ENCODE measurements at regions not wholly inside any gene's neighbourhood (a gene's known extent, or its start where the extent isn't known, plus 50 kb on each side); places are given as distances from the start of the nearest gene placed in this dataset.

DNA sequence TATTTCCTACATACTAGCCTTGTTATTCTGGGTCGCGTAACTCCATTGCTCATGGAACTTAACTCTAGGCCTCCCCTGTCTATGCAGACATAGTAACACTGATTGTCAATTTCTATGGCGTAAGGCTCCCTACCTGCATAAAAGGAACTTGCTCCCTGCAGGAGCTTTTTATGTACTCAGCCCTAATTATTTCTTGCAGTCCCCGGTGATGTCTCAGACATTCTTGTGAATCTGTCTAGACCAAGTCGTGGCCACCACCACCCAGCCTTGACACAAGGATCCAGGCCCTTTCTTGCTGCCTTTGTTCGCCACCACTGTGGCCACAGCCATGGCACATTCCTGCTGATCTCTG is 189.5 kb upstream of the CTAGE1 start:
- ATAC-seq (replicated peaks) (no peak), DNase-seq (no peak)
- H3K36me3 Mint-ChIP-seq (ENCODE audit: insufficient read depth), result no peaks in the 10 kb centered on the region
- no peaks in the 10 kb centered on the region for H3K4me1 Mint-ChIP-seq (ENCODE audit: low read depth in 2 of 2)
- H3K9me3 Mint-ChIP-seq, result no peaks in the 10 kb centered on the region
- no peak overlapping the region for H3K27ac Mint-ChIP-seq
- peaks cover 66 to 71% of the 10 kb centered on the region in 2 donors for H3K27me3 Mint-ChIP-seq
- no peak overlapping the region for H3K4me3 Mint-ChIP-seq

- Mint-ChIP-seq H3K4me1 (ENCODE audit: low read depth in 2 of 2) (no peaks in the 10 kb centered on the region), H3K27ac (no peak overlapping the region), H3K9me3 (no peaks in the 10 kb centered on the region), H3K4me3 (no peak overlapping the region), H3K27me3 (peaks cover 68 to 77% of the 10 kb centered on the region in 2 donors), H3K36me3 (ENCODE audit: insufficient read depth) (no peaks in the 10 kb centered on the region)
- DNase-seq (no peak), ATAC-seq (replicated peaks) (no peak)
These were observed 191.1 kb upstream of the CTAGE1 start for GRCh38 chr18:22608847-22609246.

DNA sequence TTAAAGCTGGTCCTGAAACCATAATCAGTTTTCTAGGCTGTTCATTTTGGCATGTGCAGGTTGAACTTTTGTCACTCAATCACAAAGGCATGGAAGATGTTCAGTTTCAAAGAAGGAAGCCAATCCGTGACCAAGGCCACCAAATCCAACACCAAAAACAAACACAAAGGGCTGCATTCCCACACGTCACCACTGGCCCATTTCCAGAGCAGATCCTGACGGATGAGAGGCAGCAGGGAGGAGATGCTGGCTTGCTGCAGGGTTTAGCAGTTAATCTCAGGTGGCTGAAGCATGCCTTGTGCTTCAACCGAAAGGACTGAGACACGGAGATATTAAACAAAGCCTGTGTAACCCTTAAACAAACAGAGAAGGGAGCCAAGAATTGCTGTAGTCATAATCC is 191.9 kb upstream of the CTAGE1 start:
- Mint-ChIP-seq H3K4me3 (no peak overlapping the region), H3K4me1 (ENCODE audit: low read depth in 2 of 2) (no peaks in the 10 kb centered on the region), H3K27ac (no peak overlapping the region), H3K27me3 (peaks cover 64 to 77% of the 10 kb centered on the region in 2 donors), H3K36me3 (ENCODE audit: insufficient read depth) (no peaks in the 10 kb centered on the region), H3K9me3 (no peaks in the 10 kb centered on the region)
- ATAC-seq (replicated peaks) (no peak), DNase-seq (no peak)

- H3K36me3 Mint-ChIP-seq (ENCODE audit: insufficient read depth), result no peaks in the 10 kb centered on the region
- peaks cover 50 to 72% of the 10 kb centered on the region in 2 donors for H3K27me3 Mint-ChIP-seq
- ATAC-seq (replicated peaks), result no peak
- no peaks in the 10 kb centered on the region for H3K4me1 Mint-ChIP-seq (ENCODE audit: low read depth in 2 of 2)
- DNase-seq, result no peak
- H3K27ac Mint-ChIP-seq, result no peak overlapping the region
- H3K9me3 Mint-ChIP-seq, result no peaks in the 10 kb centered on the region
- H3K4me3 Mint-ChIP-seq, result no peak overlapping the region
These were observed 195.5 kb upstream of the CTAGE1 start for GRCh38 chr18:22613058-22613690.

DNA sequence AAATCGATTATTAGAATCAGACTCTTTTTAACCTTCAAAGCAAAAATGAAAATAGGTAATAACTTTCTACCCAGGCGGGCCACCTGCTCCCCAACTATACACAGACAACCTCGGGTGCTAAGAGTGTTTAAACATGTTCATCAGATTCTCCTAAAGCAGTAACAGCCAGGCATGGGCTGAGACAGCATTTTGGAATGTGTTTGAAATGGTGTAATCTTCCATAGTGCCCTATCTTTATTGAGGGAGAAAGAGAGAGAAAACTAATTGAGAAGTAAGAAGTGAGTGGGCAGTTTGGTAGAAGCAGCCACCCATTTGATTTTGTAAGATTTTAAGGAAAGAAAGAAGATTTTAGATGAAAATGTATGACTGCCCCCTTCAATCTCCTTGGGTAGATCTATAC is 196.1 kb upstream of the CTAGE1 start:
- Mint-ChIP-seq H3K27ac (no peak overlapping the region), H3K36me3 (ENCODE audit: insufficient read depth) (no peaks in the 10 kb centered on the region), H3K4me3 (no peak overlapping the region), H3K9me3 (peaks cover 0 to 2% of the 10 kb centered on the region in 2 donors), H3K4me1 (ENCODE audit: low read depth in 2 of 2) (no peaks in the 10 kb centered on the region), H3K27me3 (peaks cover 54 to 76% of the 10 kb centered on the region in 2 donors)
- ATAC-seq (replicated peaks) (no peak), DNase-seq (no peak)

DNA sequence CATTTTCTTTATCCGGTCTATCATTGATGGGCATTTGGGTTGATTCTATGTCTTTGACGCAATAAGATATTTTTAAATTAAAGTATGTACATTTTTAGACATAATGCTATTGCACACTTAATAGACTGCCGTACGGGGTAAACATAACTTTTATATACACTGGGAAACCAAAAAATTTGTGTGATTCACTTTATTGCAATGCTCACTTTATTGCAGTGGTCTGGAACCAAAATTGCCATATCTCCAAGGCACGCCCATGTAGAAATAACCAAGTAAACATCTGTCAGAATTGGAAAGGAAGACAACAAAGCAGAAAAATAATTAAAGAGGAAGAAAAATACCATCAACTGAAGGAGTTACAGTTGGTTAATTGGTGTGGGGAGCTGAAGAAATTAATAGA is 205.8 kb upstream of the CTAGE1 start:
- Mint-ChIP-seq H3K4me3 (no peak overlapping the region), H3K36me3 (ENCODE audit: insufficient read depth) (no peaks in the 10 kb centered on the region), H3K27me3 (peaks cover 44 to 48% of the 10 kb centered on the region in 2 donors), H3K4me1 (ENCODE audit: low read depth in 2 of 2) (no peaks in the 10 kb centered on the region), H3K9me3 (peaks cover 0 to 6% of the 10 kb centered on the region in 2 donors), H3K27ac (no peak overlapping the region)
- DNase-seq, result no peak
- no peak for ATAC-seq (replicated peaks)

DNA sequence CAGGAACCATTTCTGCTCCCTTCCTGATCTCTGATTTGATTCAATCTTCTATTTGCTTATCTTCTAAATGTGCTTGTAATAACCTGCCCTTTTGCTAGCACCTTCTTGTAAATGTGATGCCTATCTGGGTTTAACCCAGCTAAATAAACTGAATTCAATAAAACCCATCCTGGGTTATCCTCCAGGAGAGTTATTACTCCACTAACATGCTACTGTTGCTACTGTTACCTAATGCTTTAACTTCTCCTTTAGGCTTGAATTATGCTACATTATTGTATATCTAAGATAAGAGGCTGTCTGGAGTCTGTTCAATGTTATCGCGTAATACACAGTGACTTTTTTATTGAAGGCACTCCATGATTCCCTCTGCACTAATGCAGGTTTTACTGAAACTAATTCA is 206.5 kb upstream of the CTAGE1 start:
- ATAC-seq (replicated peaks), result no peak
- no peak for DNase-seq
- no peaks in the 10 kb centered on the region for H3K36me3 Mint-ChIP-seq (ENCODE audit: insufficient read depth)
- H3K4me1 Mint-ChIP-seq (ENCODE audit: low read depth in 2 of 2), result no peaks in the 10 kb centered on the region
- no peak overlapping the region for H3K4me3 Mint-ChIP-seq
- H3K27me3 Mint-ChIP-seq, result peaks cover 44 to 49% of the 10 kb centered on the region in 2 donors
- no peaks in the 10 kb centered on the region for H3K9me3 Mint-ChIP-seq
- no peak overlapping the region for H3K27ac Mint-ChIP-seq

DNA sequence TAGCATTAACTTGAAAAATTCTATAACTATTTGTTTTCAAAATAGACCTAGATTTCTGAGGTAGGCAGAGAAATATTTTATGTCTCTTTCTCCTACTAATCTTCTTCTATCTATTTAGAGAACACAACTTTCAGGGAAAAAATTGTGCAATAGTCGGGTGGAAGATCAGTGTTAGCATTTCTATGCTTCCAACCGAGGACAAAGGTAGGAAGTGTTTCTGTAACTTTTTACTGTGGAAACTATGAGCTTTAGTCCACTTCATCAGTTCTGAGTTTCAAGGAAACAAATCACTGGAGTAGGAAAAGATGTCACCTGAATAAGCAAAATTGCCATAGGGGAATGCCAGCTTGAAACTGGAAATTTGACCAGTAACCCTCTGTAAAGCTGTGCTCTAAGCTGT is 207.7 kb upstream of the CTAGE1 start:
- peaks cover 38 to 55% of the 10 kb centered on the region in 2 donors for H3K27me3 Mint-ChIP-seq

GRCh38 chr18:22626771-22627170 is 209.1 kb upstream of the CTAGE1 start:
- no peak overlapping the region for H3K4me3 Mint-ChIP-seq
- H3K27me3 Mint-ChIP-seq, result peaks cover 34 to 49% of the 10 kb centered on the region in 2 donors
- no peaks in the 10 kb centered on the region for H3K36me3 Mint-ChIP-seq (ENCODE audit: insufficient read depth)
- ATAC-seq (replicated peaks) (no peak), DNase-seq (no peak)
- H3K9me3 Mint-ChIP-seq, result no peaks in the 10 kb centered on the region
- H3K4me1 Mint-ChIP-seq (ENCODE audit: low read depth in 2 of 2), result no peaks in the 10 kb centered on the region
- no peak overlapping the region for H3K27ac Mint-ChIP-seq

More for the DNA sequence above, 207.7 kb upstream of the CTAGE1 start:
- no peaks in the 10 kb centered on the region for H3K4me1 Mint-ChIP-seq (ENCODE audit: low read depth in 2 of 2)
- ATAC-seq (replicated peaks) (no peak), DNase-seq (no peak)
- H3K36me3 Mint-ChIP-seq (ENCODE audit: insufficient read depth), result no peaks in the 10 kb centered on the region
- no peak overlapping the region for H3K4me3 Mint-ChIP-seq
- H3K27ac Mint-ChIP-seq, result no peak overlapping the region
- H3K9me3 Mint-ChIP-seq, result no peaks in the 10 kb centered on the region

DNA sequence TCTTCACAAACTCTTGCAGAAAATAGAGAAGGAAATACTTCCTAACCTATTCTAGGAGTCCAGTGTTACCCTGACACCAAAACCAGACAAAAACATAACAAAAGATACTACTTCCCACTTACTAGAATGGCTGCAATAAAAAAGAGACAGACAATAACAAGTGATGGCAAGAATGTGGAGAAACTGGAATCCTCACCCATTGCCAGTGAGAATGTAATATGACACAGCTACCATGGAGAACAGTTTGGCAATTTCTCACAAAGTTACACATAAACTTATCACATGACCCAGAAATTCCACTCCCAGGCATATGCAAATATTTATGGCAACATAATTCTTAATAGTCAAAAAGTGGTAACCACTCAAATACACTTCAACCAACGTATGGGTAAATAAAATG is 209.8 kb upstream of the CTAGE1 start:
- H3K36me3 Mint-ChIP-seq (ENCODE audit: insufficient read depth), result no peaks in the 10 kb centered on the region
- no peak overlapping the region for H3K4me3 Mint-ChIP-seq
- H3K27me3 Mint-ChIP-seq, result peaks cover 34 to 49% of the 10 kb centered on the region in 2 donors
- no peaks in the 10 kb centered on the region for H3K9me3 Mint-ChIP-seq
- DNase-seq (no peak), ATAC-seq (replicated peaks) (no peak)
- H3K4me1 Mint-ChIP-seq (ENCODE audit: low read depth in 2 of 2), result no peaks in the 10 kb centered on the region
- H3K27ac Mint-ChIP-seq, result no peak overlapping the region

DNA sequence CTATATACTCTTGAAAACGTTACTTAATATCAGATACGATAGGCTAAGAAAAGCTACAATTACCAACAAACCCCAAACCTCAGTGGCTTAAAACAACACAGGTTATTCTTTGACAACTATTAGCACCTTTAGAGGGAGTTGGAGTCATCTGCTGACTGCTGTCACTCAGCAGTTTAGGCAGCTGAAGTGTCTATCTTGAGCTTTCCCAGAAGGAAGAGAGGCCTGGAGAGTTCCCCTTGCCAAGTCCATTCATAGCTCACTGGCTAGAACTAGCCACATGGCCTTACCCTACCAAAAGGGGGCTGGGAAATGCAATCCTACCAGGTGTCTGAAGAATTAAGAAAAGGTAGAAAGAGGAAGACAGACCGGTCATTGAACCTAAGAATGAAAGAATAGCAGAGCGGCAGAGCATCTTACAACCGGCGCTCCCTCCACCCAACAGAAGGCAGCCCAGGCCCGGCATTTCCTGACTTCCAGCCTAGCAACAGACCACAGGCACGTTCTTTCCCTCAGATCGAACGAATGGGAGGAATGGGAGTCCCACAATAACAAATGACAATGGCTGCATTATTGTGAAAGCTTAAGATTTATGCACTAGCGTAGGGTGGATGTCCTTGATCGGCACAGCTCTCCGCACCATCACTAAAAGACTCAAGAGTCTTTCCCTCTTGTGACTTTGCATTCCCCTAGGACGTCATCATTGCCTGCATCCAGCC is 211.2 kb upstream of the CTAGE1 start:
- no peak overlapping the region for H3K27ac Mint-ChIP-seq
- H3K4me3 Mint-ChIP-seq, result no peak overlapping the region
- H3K4me1 Mint-ChIP-seq (ENCODE audit: low read depth in 2 of 2), result no peaks in the 10 kb centered on the region
- H3K36me3 Mint-ChIP-seq (ENCODE audit: insufficient read depth), result no peaks in the 10 kb centered on the region
- H3K27me3 Mint-ChIP-seq, result peaks cover 34 to 40% of the 10 kb centered on the region in 2 donors
- DNase-seq (no peak), ATAC-seq (replicated peaks) (no peak)
- H3K9me3 Mint-ChIP-seq, result no peaks in the 10 kb centered on the region

DNA sequence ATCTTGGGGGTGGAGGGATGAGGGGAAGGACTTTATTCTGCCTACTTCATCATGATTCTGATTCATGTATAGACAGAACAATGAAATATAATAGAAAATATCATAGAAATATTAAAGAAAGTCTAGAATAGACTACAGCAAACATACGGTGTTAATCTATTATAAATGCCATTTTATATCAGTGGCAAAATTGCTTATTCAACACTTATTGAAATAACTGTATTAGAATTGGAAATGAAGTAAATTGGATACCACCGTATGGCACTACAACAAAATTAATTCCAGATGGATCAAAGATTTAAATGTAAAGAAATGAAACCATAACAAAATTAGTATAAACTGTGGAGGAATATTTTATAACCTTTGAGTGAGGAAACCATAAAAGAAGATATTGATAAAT is 213.3 kb upstream of the CTAGE1 start:
- DNase-seq (no peak), ATAC-seq (replicated peaks) (no peak)
- H3K27me3 Mint-ChIP-seq, result peaks cover 40% of the 10 kb centered on the region in 2 donors
- H3K36me3 Mint-ChIP-seq (ENCODE audit: insufficient read depth), result no peaks in the 10 kb centered on the region
- H3K27ac Mint-ChIP-seq, result no peak overlapping the region
- no peak overlapping the region for H3K4me3 Mint-ChIP-seq
- no peaks in the 10 kb centered on the region for H3K4me1 Mint-ChIP-seq (ENCODE audit: low read depth in 2 of 2)
- H3K9me3 Mint-ChIP-seq, result no peaks in the 10 kb centered on the region

DNA sequence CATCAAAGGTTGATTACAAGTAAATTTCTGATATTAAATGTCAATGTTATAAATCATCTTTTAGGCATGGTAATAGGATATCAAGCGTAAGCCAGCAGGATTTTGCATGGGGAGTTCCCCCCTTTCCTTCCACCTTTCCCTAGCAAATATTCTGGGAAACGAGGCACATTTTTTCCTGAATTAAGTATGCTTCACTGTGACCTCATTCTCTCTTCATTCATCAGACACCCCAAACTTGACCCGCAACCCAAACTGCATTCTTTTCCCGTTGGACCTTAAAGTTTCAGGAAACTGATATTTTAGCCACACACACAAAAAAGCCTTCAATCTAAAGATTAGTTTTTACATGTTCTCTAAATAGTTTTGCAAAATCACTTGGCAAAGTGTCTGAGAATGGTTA is 214.5 kb upstream of the CTAGE1 start:
- no peaks in the 10 kb centered on the region for H3K4me1 Mint-ChIP-seq (ENCODE audit: low read depth in 2 of 2)

DNA sequence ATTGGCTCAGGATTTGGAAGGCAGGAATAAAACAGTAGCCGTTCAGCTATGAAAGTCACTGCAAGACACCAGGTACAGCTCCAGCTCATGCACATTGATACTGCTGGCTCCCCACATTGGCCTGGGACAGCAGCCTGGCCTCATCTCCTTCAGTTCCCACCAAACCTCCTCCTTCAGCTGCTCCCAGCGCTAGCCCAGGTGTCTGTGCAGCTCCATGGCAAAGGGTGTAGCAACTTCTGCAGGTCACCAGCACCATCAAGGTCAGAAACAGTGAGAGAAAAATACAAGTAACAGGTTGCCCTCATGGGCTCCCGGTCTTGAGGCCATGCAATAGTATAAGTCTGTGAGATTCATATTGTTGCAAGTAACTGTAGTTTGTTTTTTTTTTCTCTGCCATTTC is 216.7 kb upstream of the CTAGE1 start:
- no peaks in the 10 kb centered on the region for H3K36me3 Mint-ChIP-seq (ENCODE audit: insufficient read depth)

More for the DNA sequence above, 214.5 kb upstream of the CTAGE1 start:
- DNase-seq, result no peak
- H3K27me3 Mint-ChIP-seq, result peaks cover 30 to 34% of the 10 kb centered on the region in 2 donors
- no peak for ATAC-seq (replicated peaks)
- H3K4me3 Mint-ChIP-seq, result no peak overlapping the region
- no peak overlapping the region for H3K27ac Mint-ChIP-seq
- no peaks in the 10 kb centered on the region for H3K9me3 Mint-ChIP-seq
- no peaks in the 10 kb centered on the region for H3K36me3 Mint-ChIP-seq (ENCODE audit: insufficient read depth)

More for the DNA sequence above, 216.7 kb upstream of the CTAGE1 start:
- Mint-ChIP-seq H3K4me1 (ENCODE audit: low read depth in 2 of 2) (no peaks in the 10 kb centered on the region), H3K27ac (no peak overlapping the region), H3K27me3 (peaks cover 24 to 33% of the 10 kb centered on the region in 2 donors), H3K9me3 (peaks cover 0 to 2% of the 10 kb centered on the region in 2 donors), H3K4me3 (no peak overlapping the region)
- no peak for DNase-seq
- no peak for ATAC-seq (replicated peaks)

All from effector memory CD8-positive, alpha-beta T cell (primary cell).